ENCODE measurements at regions not wholly inside any gene's neighbourhood (a gene's known extent, or its start where the extent isn't known, plus 50 kb on each side); places are given as distances from the start of the nearest gene placed in this dataset.

GRCh38 chr14:50007123-50007903 is 109.1 kb downstream of the VCPKMT start:
- Histone ChIP-seq H2BK15ac (ENCODE audit: low read depth, poor library complexity, severe bottlenecking) (no peak overlapping the region), H3K4me1 (ENCODE audit: control insufficient read depth, insufficient read depth, low read depth, low read length) (peaks cover 8% of the 10 kb centered on the region), H3K23ac (ENCODE audit: low read length in 2 of 2) (no peak overlapping the region), H4K8ac (ENCODE audit: low read length) (no peak overlapping the region), H3K4ac (ENCODE audit: low read depth in 1 of 2, low read length in 2 of 2) (no peak overlapping the region), H3K79me1 (replicated peaks; ENCODE audit: low read length, poor library complexity, severe bottlenecking) (no peaks in the 10 kb centered on the region), H3K27ac (ENCODE audit: low read length, poor library complexity, severe bottlenecking) (no peak overlapping the region), H3K27me3 (ENCODE audit: control insufficient read depth in 1 of 2, insufficient read depth in 1 of 2, low read length in 2 of 2) (no peaks in the 10 kb centered on the region), H2AFZ (ENCODE audit: low read depth, low read length) (no peak overlapping the region), H3K4me3 (ENCODE audit: insufficient read depth in 1 of 2, low read depth in 1 of 2, low read length in 2 of 2) (no peak overlapping the region), H2BK12ac (ENCODE audit: low read length in 2 of 2) (no peak overlapping the region), H3K9me3 (ENCODE audit: control insufficient read depth, low read length) (no peaks in the 10 kb centered on the region), H4K91ac (ENCODE audit: low read length) (no peak overlapping the region), H3K18ac (ENCODE audit: low read depth in 1 of 2, low read length in 2 of 2) (no peak overlapping the region), H3K36me3 (ENCODE audit: control insufficient read depth in 1 of 2, insufficient read depth in 2 of 2, low read depth in 1 of 2, low read length in 2 of 2) (no peaks in the 10 kb centered on the region), H3K14ac (ENCODE audit: low read length in 2 of 2) (no peak overlapping the region), H3K4me2 (ENCODE audit: low read length, poor library complexity, severe bottlenecking) (no peak overlapping the region), H2BK5ac (ENCODE audit: low read depth, low read length, poor library complexity, severe bottlenecking) (no peak overlapping the region), H3K9ac (ENCODE audit: low read length) (no peak overlapping the region), H2BK120ac (ENCODE audit: low read depth, low read length) (no peak overlapping the region), H2AK5ac (ENCODE audit: low read length, severe bottlenecking) (no peak overlapping the region)
- DNase-seq = no peak
- 86% methylated on average over 9 of the region's 9 CpGs for WGBS

GRCh38 chr14:50008562-50008961 is 107.8 kb downstream of the VCPKMT start:
- Histone ChIP-seq H4K8ac (ENCODE audit: low read length) (no peak overlapping the region), H3K4me1 (ENCODE audit: control insufficient read depth, insufficient read depth, low read depth, low read length) (no peaks in the 10 kb centered on the region), H2BK5ac (ENCODE audit: low read depth, low read length, poor library complexity, severe bottlenecking) (no peak overlapping the region), H3K4me3 (ENCODE audit: insufficient read depth in 1 of 2, low read depth in 1 of 2, low read length in 2 of 2) (no peak overlapping the region), H3K14ac (ENCODE audit: low read length in 2 of 2) (no peak overlapping the region), H2BK15ac (ENCODE audit: low read depth, poor library complexity, severe bottlenecking) (no peak overlapping the region), H3K36me3 (ENCODE audit: control insufficient read depth in 1 of 2, insufficient read depth in 2 of 2, low read depth in 1 of 2, low read length in 2 of 2) (no peaks in the 10 kb centered on the region), H3K18ac (ENCODE audit: low read depth in 1 of 2, low read length in 2 of 2) (no peak overlapping the region), H2AFZ (ENCODE audit: low read depth, low read length) (no peak overlapping the region), H3K9me3 (ENCODE audit: control insufficient read depth, low read length) (no peaks in the 10 kb centered on the region), H3K4ac (ENCODE audit: low read depth in 1 of 2, low read length in 2 of 2) (no peak overlapping the region), H3K4me2 (ENCODE audit: low read length, poor library complexity, severe bottlenecking) (no peak overlapping the region), H2BK12ac (ENCODE audit: low read length in 2 of 2) (no peak overlapping the region), H3K27ac (ENCODE audit: low read length, poor library complexity, severe bottlenecking) (no peak overlapping the region), H3K23ac (ENCODE audit: low read length in 2 of 2) (no peak overlapping the region), H4K91ac (ENCODE audit: low read length) (no peak overlapping the region), H3K27me3 (ENCODE audit: control insufficient read depth in 1 of 2, insufficient read depth in 1 of 2, low read length in 2 of 2) (no peaks in the 10 kb centered on the region), H2BK120ac (ENCODE audit: low read depth, low read length) (no peak overlapping the region), H3K79me1 (replicated peaks; ENCODE audit: low read length, poor library complexity, severe bottlenecking) (no peaks in the 10 kb centered on the region), H3K9ac (ENCODE audit: low read length) (no peak overlapping the region), H2AK5ac (ENCODE audit: low read length, severe bottlenecking) (no peak overlapping the region)
- no peak for DNase-seq
- WGBS = no CpG with 5 or more reads among the region's 2 CpGs

GRCh38 chr14:50008974-50009373 is 107.4 kb downstream of the VCPKMT start:
- H3K36me3 ChIP-seq (ENCODE audit: control insufficient read depth in 1 of 2, insufficient read depth in 2 of 2, low read depth in 1 of 2, low read length in 2 of 2) = no peaks in the 10 kb centered on the region
- H3K4me3 ChIP-seq (ENCODE audit: insufficient read depth in 1 of 2, low read depth in 1 of 2, low read length in 2 of 2) = no peak overlapping the region
- no peak overlapping the region for H3K23ac ChIP-seq (ENCODE audit: low read length in 2 of 2)
- WGBS = 91% methylated on average over 7 of the region's 8 CpGs
- H2AK5ac ChIP-seq (ENCODE audit: low read length, severe bottlenecking) = no peak overlapping the region
- no peak overlapping the region for H3K4me2 ChIP-seq (ENCODE audit: low read length, poor library complexity, severe bottlenecking)
- H3K27ac ChIP-seq (ENCODE audit: low read length, poor library complexity, severe bottlenecking) = no peak overlapping the region
- DNase-seq = peak; percentile 64
- no peak overlapping the region for H2BK120ac ChIP-seq (ENCODE audit: low read depth, low read length)
- H4K8ac ChIP-seq (ENCODE audit: low read length) = no peak overlapping the region
- H3K18ac ChIP-seq (ENCODE audit: low read depth in 1 of 2, low read length in 2 of 2) = peak overlapping the region in 1 of 2 experiments; percentile 59
- no peak overlapping the region for H2BK5ac ChIP-seq (ENCODE audit: low read depth, low read length, poor library complexity, severe bottlenecking)
- H2BK15ac ChIP-seq (ENCODE audit: low read depth, poor library complexity, severe bottlenecking) = no peak overlapping the region
- H3K9ac ChIP-seq (ENCODE audit: low read length) = no peak overlapping the region
- no peaks in the 10 kb centered on the region for H3K27me3 ChIP-seq (ENCODE audit: control insufficient read depth in 1 of 2, insufficient read depth in 1 of 2, low read length in 2 of 2)
- no peaks in the 10 kb centered on the region for H3K79me1 ChIP-seq (replicated peaks; ENCODE audit: low read length, poor library complexity, severe bottlenecking)
- no peaks in the 10 kb centered on the region for H3K4me1 ChIP-seq (ENCODE audit: control insufficient read depth, insufficient read depth, low read depth, low read length)
- H3K14ac ChIP-seq (ENCODE audit: low read length in 2 of 2) = no peak overlapping the region
- no peak overlapping the region for H2BK12ac ChIP-seq (ENCODE audit: low read length in 2 of 2)
- no peak overlapping the region for H3K4ac ChIP-seq (ENCODE audit: low read depth in 1 of 2, low read length in 2 of 2)
- no peak overlapping the region for H4K91ac ChIP-seq (ENCODE audit: low read length)
- H2AFZ ChIP-seq (ENCODE audit: low read depth, low read length) = no peak overlapping the region
- no peaks in the 10 kb centered on the region for H3K9me3 ChIP-seq (ENCODE audit: control insufficient read depth, low read length)

GRCh38 chr14:50010752-50011151 is 105.6 kb downstream of the VCPKMT start:
- Histone ChIP-seq H3K18ac (ENCODE audit: low read depth in 1 of 2, low read length in 2 of 2) (no peak overlapping the region), H2BK15ac (ENCODE audit: low read depth, poor library complexity, severe bottlenecking) (no peak overlapping the region)
- 83% methylated on average over 7 of the region's 7 CpGs for WGBS

More at GRCh38 chr14:50010752-50011151, 105.6 kb downstream of the VCPKMT start:
- no peak for DNase-seq
- H3K27ac ChIP-seq (ENCODE audit: low read length, poor library complexity, severe bottlenecking) = no peak overlapping the region
- H3K23ac ChIP-seq (ENCODE audit: low read length in 2 of 2) = no peak overlapping the region
- no peak overlapping the region for H2AK5ac ChIP-seq (ENCODE audit: low read length, severe bottlenecking)
- no peak overlapping the region for H3K4ac ChIP-seq (ENCODE audit: low read depth in 1 of 2, low read length in 2 of 2)
- no peaks in the 10 kb centered on the region for H3K79me1 ChIP-seq (replicated peaks; ENCODE audit: low read length, poor library complexity, severe bottlenecking)
- no peaks in the 10 kb centered on the region for H3K27me3 ChIP-seq (ENCODE audit: control insufficient read depth in 1 of 2, insufficient read depth in 1 of 2, low read length in 2 of 2)
- H3K9me3 ChIP-seq (ENCODE audit: control insufficient read depth, low read length) = no peaks in the 10 kb centered on the region
- no peak overlapping the region for H2BK12ac ChIP-seq (ENCODE audit: low read length in 2 of 2)
- no peak overlapping the region for H3K4me3 ChIP-seq (ENCODE audit: insufficient read depth in 1 of 2, low read depth in 1 of 2, low read length in 2 of 2)
- no peaks in the 10 kb centered on the region for H3K36me3 ChIP-seq (ENCODE audit: control insufficient read depth in 1 of 2, insufficient read depth in 2 of 2, low read depth in 1 of 2, low read length in 2 of 2)
- H3K4me2 ChIP-seq (ENCODE audit: low read length, poor library complexity, severe bottlenecking) = no peak overlapping the region
- no peaks in the 10 kb centered on the region for H3K4me1 ChIP-seq (ENCODE audit: control insufficient read depth, insufficient read depth, low read depth, low read length)
- no peak overlapping the region for H4K8ac ChIP-seq (ENCODE audit: low read length)
- no peak overlapping the region for H3K9ac ChIP-seq (ENCODE audit: low read length)
- H2BK5ac ChIP-seq (ENCODE audit: low read depth, low read length, poor library complexity, severe bottlenecking) = no peak overlapping the region
- no peak overlapping the region for H3K14ac ChIP-seq (ENCODE audit: low read length in 2 of 2)
- no peak overlapping the region for H2AFZ ChIP-seq (ENCODE audit: low read depth, low read length)
- no peak overlapping the region for H2BK120ac ChIP-seq (ENCODE audit: low read depth, low read length)
- H4K91ac ChIP-seq (ENCODE audit: low read length) = no peak overlapping the region

Data from mesenchymal stem cell (in vitro differentiated cells and primary cell).